AG04449 (cell line): ENCODE measurements at regions not wholly inside any gene's neighbourhood (a gene's known extent, or its start where the extent isn't known, plus 50 kb on each side); places are given as distances from the start of the nearest gene placed in this dataset.
A peak's percentile ranks its signal among the peaks of the same experiment; 100 is the strongest.

Experiments used
- CTCF ChIA-PET: fragments of 350-600 bp; formaldehyde crosslinking; extraction: SDS; loops from one replicate; lab custom pipeline; 2021; ENCODE audit warnings: antibody characterized with exemption; lab: Yijun Ruan, JAX
- POLR2A ChIA-PET: fragments of 400-600, 350-600 bp; formaldehyde crosslinking; extraction: SDS; loops from one replicate; lab custom pipeline; 2020; ENCODE audit warnings: antibody characterized with exemption, inconsistent platforms; lab: Yijun Ruan, JAX
- DNase-seq: peaks from one replicate; pipeline ENCODE4 v3.0.0-alpha.2; 2010; ENCODE audit warnings: low read depth, low spot score
- H3K4me3 ChIP-seq: 2 replicates; pipeline ENCODE4 v1.5.1; 2011; ENCODE audit warnings: low read depth, mild to moderate bottlenecking, control low read depth, low read length
- CTCF ChIP-seq: IDR thresholded peaks from one replicate; pipeline ENCODE4 v1.5.1; 2011; ENCODE audit warnings: mild to moderate bottlenecking, moderate library complexity, low read length, control low read depth, inconsistent platforms; ENCODE audit not compliant: insufficient read depth; ENCODE audit errors: missing control alignments

- DNase-seq: no peak
- no peak for TF ChIP-seq CTCF
- ChIA-PET CTCF (interaction anchor here (1.5 to 4.5 kb wide), 3 partner anchors 12 to 321 kb away, joined by 5 to 19 read pairs (median 5); no protein-coding TSS in a partner anchor), POLR2A (no interaction called here)
- H3K4me3 ChIP-seq: no peak overlapping the region
These were observed 58.1 kb upstream of the EPCAM start for GRCh38 chr2:47310801-47311560.

GRCh38 chr2:47309952-47310800, 58.9 kb upstream of the EPCAM start:
- DNase-seq: no peak
- CTCF ChIA-PET: interaction anchor here (1.5 to 4.5 kb wide), 3 partner anchors 13 to 321 kb away, joined by 5 to 19 read pairs (median 5); no protein-coding TSS in a partner anchor
- POLR2A ChIA-PET: no interaction called here
- TF ChIP-seq CTCF: no peak
- H3K4me3 ChIP-seq: no peak overlapping the region

GRCh38 chr2:47309472-47309951, 59.6 kb upstream of the EPCAM start:
- CTCF ChIA-PET: interaction anchor here (0.8 to 4.5 kb wide), 3 partner anchors 13 to 25 kb away, joined by 3 to 19 read pairs (median 5); no protein-coding TSS in a partner anchor
- TF ChIP-seq CTCF: no peak
- no peak for DNase-seq
- POLR2A ChIA-PET: no interaction called here
- no peak overlapping the region for H3K4me3 ChIP-seq

GRCh38 chr2:47307066-47307465, 62.0 kb upstream of the EPCAM start:
- DNase-seq: peak; percentile 37
- CTCF ChIA-PET: interaction anchor here (0.9 to 2.0 kb wide), 3 partner anchors 10 to 16 kb away, joined by 3 to 9 read pairs (median 6); no protein-coding TSS in a partner anchor
- POLR2A ChIA-PET: interaction anchor here (0.6 to 1.8 kb wide), 4 partner anchors 15 to 135 kb away, joined by 3 to 5 read pairs (median 4); no protein-coding TSS in a partner anchor
- no peak for TF ChIP-seq CTCF
- no peak overlapping the region for H3K4me3 ChIP-seq

GRCh38 chr2:47304654-47305053, 64.5 kb upstream of the EPCAM start:
- ChIA-PET CTCF (interaction anchor here (0.5 to 2.4 kb wide), 5 partner anchors 13 to 398 kb away, joined by 3 to 19 read pairs (median 3); no protein-coding TSS in a partner anchor), POLR2A (interaction anchor here (0.7 kb wide), 1 partner anchor 131 kb away, joined by 3 read pairs; no protein-coding TSS in a partner anchor)
- TF ChIP-seq CTCF: no peak
- no peak for DNase-seq
- no peak overlapping the region for H3K4me3 ChIP-seq
